RWPE1 (cell line): ENCODE measurements at regions not wholly inside any gene's neighbourhood (a gene's known extent, or its start where the extent isn't known, plus 50 kb on each side); places are given as distances from the start of the nearest gene placed in this dataset.

Experiments
- CTCF ChIA-PET: fragments of 350-600 bp; sonication (Branson Sonifier 250); formaldehyde crosslinking; extraction: SDS; loops from one replicate; lab custom pipeline; 2021; lab: Yijun Ruan, JAX
- POLR2A ChIA-PET: fragments of 400-600 bp; formaldehyde crosslinking; extraction: SDS; loops from one replicate; lab custom pipeline; 2020; ENCODE audit warnings: antibody characterized with exemption; ENCODE audit not compliant: low non-redundant PET; lab: Yijun Ruan, JAX
- DNase-seq: peaks from one replicate; pipeline ENCODE4 v3.0.0; 2012; ENCODE audit warnings: low spot score
- H3K27ac ChIP-seq: fragments of 450-650 bp; 2 replicates; pipeline ENCODE4 v1.5.1; 2017
- CTCF ChIP-seq: fragments of 450-650 bp; conservative IDR thresholded peaks from 2 replicates; pipeline ENCODE4 v1.5.1; 2017; ENCODE audit warnings: low read depth, mild to moderate bottlenecking

- DNase-seq: no peak
- ChIA-PET CTCF (no interaction called here), POLR2A (no interaction called here)
- no peak for TF ChIP-seq CTCF
- H3K27ac ChIP-seq: no peak overlapping the region
Measured at GRCh38 chr4:115629270-115629669, 515.9 kb upstream of the NDST4 start.

DNA sequence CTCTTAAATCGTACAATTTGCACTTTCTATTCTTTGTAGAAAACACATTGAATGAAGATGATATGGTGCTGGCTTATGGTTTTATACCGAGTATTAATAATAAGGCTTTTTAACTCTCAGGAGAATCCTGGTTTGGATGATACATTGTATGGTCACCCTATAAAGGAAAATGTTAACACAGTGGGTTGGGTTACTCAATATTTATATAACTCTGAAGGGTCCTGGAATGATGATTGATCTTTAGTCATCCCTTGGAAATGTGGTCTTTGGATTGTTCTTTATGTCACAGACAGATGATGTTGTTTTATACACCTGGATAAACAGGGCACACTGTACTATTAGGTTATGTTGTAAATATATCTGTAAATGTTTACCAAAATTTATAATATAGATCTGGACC, 496.2 kb upstream of the NDST4 start:
- TF ChIP-seq CTCF: no peak
- ChIA-PET POLR2A (no interaction called here), CTCF (interaction anchor here (0.6 kb wide), 1 partner anchor 8 kb away, joined by 4 read pairs; no protein-coding TSS in a partner anchor)
- no peak for DNase-seq
- no peak overlapping the region for H3K27ac ChIP-seq

DNA sequence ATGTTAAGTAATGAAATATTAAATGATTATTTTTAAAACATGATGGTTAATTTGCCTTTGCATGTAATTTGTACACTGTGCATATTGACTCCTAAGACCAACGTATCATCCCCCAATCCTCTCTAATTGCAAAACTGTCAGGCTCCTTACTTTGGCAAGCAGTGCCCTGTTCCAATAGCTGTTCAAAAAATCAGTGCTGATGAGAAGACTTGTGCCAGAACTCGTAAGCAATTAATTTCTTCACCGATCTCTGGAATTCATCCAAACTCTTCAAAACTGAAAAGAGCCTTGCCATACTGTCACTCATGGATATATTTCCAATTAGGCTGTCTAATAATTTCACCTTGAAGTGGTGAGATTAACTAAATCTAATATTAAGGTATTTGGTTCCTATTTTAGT, 493.9 kb upstream of the NDST4 start:
- ChIA-PET POLR2A (no interaction called here), CTCF (interaction anchor here (0.8 kb wide), 2 partner anchors 275 to 917 kb away, joined by 4 to 5 read pairs; no protein-coding TSS in a partner anchor)
- H3K27ac ChIP-seq: no peak overlapping the region
- DNase-seq: no peak
- TF ChIP-seq CTCF: no peak

GRCh38 chr4:115596265-115597001, 483.0 kb upstream of the NDST4 start:
- no peak for DNase-seq
- POLR2A ChIA-PET: no interaction called here
- CTCF ChIA-PET: no interaction called here
- no peak overlapping the region for H3K27ac ChIP-seq
- no peak for TF ChIP-seq CTCF

- no peak overlapping the region for H3K27ac ChIP-seq
- DNase-seq: no peak
- TF ChIP-seq CTCF: no peak
- POLR2A ChIA-PET: no interaction called here
- CTCF ChIA-PET: no interaction called here
Measured at GRCh38 chr4:115580901-115581300, 467.5 kb upstream of the NDST4 start.

GRCh38 chr4:115575851-115576250, 462.4 kb upstream of the NDST4 start:
- no peak for TF ChIP-seq CTCF
- ChIA-PET CTCF (no interaction called here), POLR2A (no interaction called here)
- DNase-seq: no peak
- H3K27ac ChIP-seq: no peak overlapping the region
